ENCODE measurements at regions not wholly inside any gene's neighbourhood (a gene's known extent, or its start where the extent isn't known, plus 50 kb on each side); places are given as distances from the start of the nearest gene placed in this dataset.

DNA sequence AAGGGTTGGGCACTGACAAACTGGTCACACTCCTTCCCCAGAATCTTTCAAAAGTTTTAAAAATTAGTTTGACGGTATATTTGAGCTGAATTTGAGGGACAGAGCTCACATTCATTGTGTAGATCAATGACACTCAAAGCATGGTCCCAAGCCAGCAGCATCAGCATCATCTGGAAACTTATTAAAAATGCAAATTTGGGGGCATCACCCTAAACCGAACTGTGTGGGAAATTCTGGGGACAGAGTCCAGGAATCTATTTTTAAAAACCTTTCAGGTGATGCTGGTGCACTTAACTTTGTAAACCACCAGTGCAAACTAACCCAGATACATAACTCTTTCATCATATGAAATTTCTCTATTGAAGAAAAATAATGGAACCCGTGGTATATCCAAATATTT is 58.1 kb upstream of the MTAP start:
- no peak overlapping the region for H3K27ac ChIP-seq (ENCODE audit: low read depth in 1 of 2, low read length in 1 of 2)
- no peaks in the 10 kb centered on the region for H3K9me3 ChIP-seq (ENCODE audit: control insufficient read depth in 2 of 2, insufficient read depth in 1 of 2, low read length in 1 of 2)
- H3K27me3 ChIP-seq (ENCODE audit: control insufficient read depth in 2 of 2, insufficient read depth in 1 of 2, low read length in 1 of 2): no peaks in the 10 kb centered on the region
- peaks cover 0 to 2% of the 10 kb centered on the region in 2 donors for H3K4me1 ChIP-seq (ENCODE audit: control insufficient read depth in 2 of 2, insufficient read depth in 2 of 2, low read length in 2 of 2)
- WGBS: 49% methylated on average over 3 of the region's 3 CpGs
- DNase-seq (ENCODE audit: low read depth in 6 of 9, low spot score in 9 of 9): no peak
- no peaks in the 10 kb centered on the region for H3K36me3 ChIP-seq (ENCODE audit: control insufficient read depth in 2 of 2, insufficient read depth in 2 of 2, low read length in 1 of 2)
- H3K4me3 ChIP-seq (ENCODE audit: low read length in 2 of 2): no peak overlapping the region

DNA sequence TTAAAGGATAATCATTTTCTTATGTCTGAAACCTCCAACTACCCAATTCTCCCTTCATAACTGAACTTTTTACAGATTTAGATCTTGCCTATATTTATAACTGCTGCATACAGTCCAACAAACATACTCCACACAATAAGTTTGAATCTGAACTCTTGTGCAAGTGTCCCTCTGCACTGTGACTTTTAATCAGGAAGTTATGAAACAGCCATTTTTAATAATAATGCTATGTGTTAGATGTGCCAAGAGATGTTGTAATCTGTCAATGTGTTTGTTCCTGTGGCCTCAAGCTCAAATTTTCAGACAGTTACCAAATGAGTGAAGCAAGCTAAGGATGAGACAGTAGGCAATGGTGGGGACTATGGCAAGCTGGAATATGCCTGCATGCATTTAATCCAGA is 57.6 kb upstream of the MTAP start:
- DNase-seq (ENCODE audit: low read depth in 6 of 9, low spot score in 9 of 9): no peak
- no peaks in the 10 kb centered on the region for H3K9me3 ChIP-seq (ENCODE audit: control insufficient read depth in 2 of 2, insufficient read depth in 1 of 2, low read length in 1 of 2)
- H3K27me3 ChIP-seq (ENCODE audit: control insufficient read depth in 2 of 2, insufficient read depth in 1 of 2, low read length in 1 of 2): no peaks in the 10 kb centered on the region
- H3K4me1 ChIP-seq (ENCODE audit: control insufficient read depth in 2 of 2, insufficient read depth in 2 of 2, low read length in 2 of 2): peaks cover 0 to 2% of the 10 kb centered on the region in 2 donors
- no peaks in the 10 kb centered on the region for H3K36me3 ChIP-seq (ENCODE audit: control insufficient read depth in 2 of 2, insufficient read depth in 2 of 2, low read length in 1 of 2)
- no peak overlapping the region for H3K27ac ChIP-seq (ENCODE audit: low read depth in 1 of 2, low read length in 1 of 2)
- no peak overlapping the region for H3K4me3 ChIP-seq (ENCODE audit: low read length in 2 of 2)

DNA sequence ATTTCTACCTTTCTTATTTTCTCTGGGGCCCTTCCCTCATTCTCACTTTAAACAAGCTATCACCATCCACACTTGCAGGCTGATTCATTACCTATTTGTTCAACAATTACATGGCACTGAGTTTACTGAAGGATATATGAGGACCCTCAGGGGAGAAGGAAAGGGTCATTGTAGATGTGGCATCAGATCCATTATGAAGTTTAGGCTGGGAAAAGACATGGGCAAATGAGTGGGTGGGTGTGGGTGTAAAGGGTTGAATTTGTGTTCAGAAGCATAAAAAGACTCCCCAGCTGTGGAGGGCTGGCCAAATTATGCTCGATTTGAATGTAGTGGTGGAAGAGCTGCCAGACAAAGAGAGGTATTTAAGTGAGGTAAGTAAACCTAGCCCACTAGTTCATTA is 55.9 kb upstream of the MTAP start:
- no peak for DNase-seq (ENCODE audit: low read depth in 6 of 9, low spot score in 9 of 9)
- 55% methylated on average over 1 of the region's 1 CpG for WGBS
- no peaks in the 10 kb centered on the region for H3K4me1 ChIP-seq (ENCODE audit: control insufficient read depth in 2 of 2, insufficient read depth in 2 of 2, low read length in 2 of 2)
- H3K4me3 ChIP-seq (ENCODE audit: low read length in 2 of 2): no peak overlapping the region
- H3K27me3 ChIP-seq (ENCODE audit: control insufficient read depth in 2 of 2, insufficient read depth in 1 of 2, low read length in 1 of 2): no peaks in the 10 kb centered on the region
- H3K9me3 ChIP-seq (ENCODE audit: control insufficient read depth in 2 of 2, insufficient read depth in 1 of 2, low read length in 1 of 2): no peaks in the 10 kb centered on the region
- H3K27ac ChIP-seq (ENCODE audit: low read depth in 1 of 2, low read length in 1 of 2): no peak overlapping the region
- H3K36me3 ChIP-seq (ENCODE audit: control insufficient read depth in 2 of 2, insufficient read depth in 2 of 2, low read length in 1 of 2): no peaks in the 10 kb centered on the region

DNA sequence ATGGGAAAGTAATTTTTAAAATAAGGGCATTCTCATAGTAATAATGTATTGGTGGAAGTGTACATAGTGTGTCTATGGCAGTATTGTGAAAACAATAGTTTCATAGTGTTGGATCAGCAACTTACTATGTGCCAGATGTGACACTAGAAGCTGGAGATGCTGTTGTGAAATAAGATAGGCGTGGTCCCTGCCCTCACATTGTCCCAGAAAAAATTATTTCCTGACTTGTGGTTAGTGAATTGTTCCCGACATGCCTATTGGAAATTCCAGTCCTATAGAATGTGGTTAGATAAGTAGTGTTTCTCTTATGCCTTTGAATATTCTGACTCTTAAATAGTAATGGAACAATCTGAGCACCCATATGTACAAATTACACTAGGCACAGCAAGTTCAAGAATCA is 55.3 kb upstream of the MTAP start:
- Histone ChIP-seq H3K4me1 (ENCODE audit: control insufficient read depth in 2 of 2, insufficient read depth in 2 of 2, low read length in 2 of 2) (no peaks in the 10 kb centered on the region), H3K27ac (ENCODE audit: low read depth in 1 of 2, low read length in 1 of 2) (no peak overlapping the region), H3K4me3 (ENCODE audit: low read length in 2 of 2) (no peak overlapping the region), H3K9me3 (ENCODE audit: control insufficient read depth in 2 of 2, insufficient read depth in 1 of 2, low read length in 1 of 2) (no peaks in the 10 kb centered on the region), H3K36me3 (ENCODE audit: control insufficient read depth in 2 of 2, insufficient read depth in 2 of 2, low read length in 1 of 2) (no peaks in the 10 kb centered on the region), H3K27me3 (ENCODE audit: control insufficient read depth in 2 of 2, insufficient read depth in 1 of 2, low read length in 1 of 2) (no peaks in the 10 kb centered on the region)
- no peak for DNase-seq (ENCODE audit: low read depth in 6 of 9, low spot score in 9 of 9)
- 42% methylated on average over 2 of the region's 2 CpGs for WGBS

DNA sequence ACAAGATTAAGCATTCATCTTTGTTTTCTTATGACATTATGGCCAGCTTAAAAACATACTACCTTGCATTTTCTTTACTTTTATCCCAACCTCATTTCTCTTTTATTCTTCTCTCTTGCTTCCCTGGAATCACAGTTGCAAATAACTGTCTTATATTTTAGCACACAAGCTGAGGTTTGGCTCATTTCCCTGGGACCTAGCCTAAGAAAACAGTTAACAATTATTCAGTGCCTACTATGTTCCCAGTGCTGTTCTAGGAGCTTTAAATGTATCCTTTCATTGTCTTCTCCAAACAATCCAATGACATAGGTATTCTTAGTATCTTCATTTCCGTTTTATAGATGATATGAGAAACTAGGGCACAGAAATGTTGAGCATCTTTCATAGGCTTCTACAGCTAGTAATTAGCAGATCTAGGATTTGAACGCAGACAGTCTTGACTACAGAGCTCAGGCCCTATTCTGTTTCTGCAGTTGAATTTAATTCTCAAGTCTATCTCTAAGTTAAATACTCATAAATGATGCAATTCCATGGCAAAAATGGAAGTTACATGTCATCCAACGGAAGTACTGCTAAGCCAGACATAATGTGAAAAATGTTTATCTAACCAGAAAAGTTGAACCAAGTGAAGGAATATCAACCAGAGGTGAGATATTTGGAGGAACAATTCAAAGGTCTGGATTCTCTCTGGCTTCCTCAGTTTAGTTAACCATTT is 52.3 kb upstream of the MTAP start:
- WGBS: 61% methylated on average over 3 of the region's 3 CpGs
- no peak for DNase-seq (ENCODE audit: low read depth in 6 of 9, low spot score in 9 of 9)

DNA sequence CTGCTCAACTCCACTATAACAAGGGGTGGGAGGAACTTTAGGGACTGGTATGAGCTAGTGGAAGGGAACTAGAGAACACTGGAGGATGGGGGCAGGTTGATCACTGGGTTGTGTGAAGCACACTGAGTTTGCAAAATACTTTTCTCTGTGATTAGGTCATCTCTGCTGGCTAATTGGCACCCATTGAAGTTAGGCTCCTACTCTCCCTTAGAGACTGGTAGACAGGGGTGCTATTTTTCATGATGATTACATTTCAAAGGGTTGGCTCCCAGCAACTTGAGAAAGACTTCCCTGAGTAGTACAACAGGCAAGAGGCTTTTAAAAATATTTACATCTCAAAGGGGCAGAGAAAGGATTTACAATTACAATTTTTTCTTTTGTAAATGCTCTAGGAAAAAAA is 50.4 kb upstream of the MTAP start:
- Histone ChIP-seq H3K4me3 (ENCODE audit: low read length in 2 of 2) (no peak overlapping the region), H3K36me3 (ENCODE audit: control insufficient read depth in 2 of 2, insufficient read depth in 2 of 2, low read length in 1 of 2) (no peaks in the 10 kb centered on the region), H3K27ac (ENCODE audit: low read depth in 1 of 2, low read length in 1 of 2) (no peak overlapping the region), H3K9me3 (ENCODE audit: control insufficient read depth in 2 of 2, insufficient read depth in 1 of 2, low read length in 1 of 2) (no peaks in the 10 kb centered on the region), H3K27me3 (ENCODE audit: control insufficient read depth in 2 of 2, insufficient read depth in 1 of 2, low read length in 1 of 2) (no peaks in the 10 kb centered on the region), H3K4me1 (ENCODE audit: control insufficient read depth in 2 of 2, insufficient read depth in 2 of 2, low read length in 2 of 2) (no peaks in the 10 kb centered on the region)
- no peak for DNase-seq (ENCODE audit: low read depth in 6 of 9, low spot score in 9 of 9)

More for the DNA sequence above, 52.3 kb upstream of the MTAP start:
- Histone ChIP-seq H3K27ac (ENCODE audit: low read depth in 1 of 2, low read length in 1 of 2) (no peak overlapping the region), H3K27me3 (ENCODE audit: control insufficient read depth in 2 of 2, insufficient read depth in 1 of 2, low read length in 1 of 2) (no peaks in the 10 kb centered on the region), H3K9me3 (ENCODE audit: control insufficient read depth in 2 of 2, insufficient read depth in 1 of 2, low read length in 1 of 2) (no peaks in the 10 kb centered on the region), H3K4me1 (ENCODE audit: control insufficient read depth in 2 of 2, insufficient read depth in 2 of 2, low read length in 2 of 2) (no peaks in the 10 kb centered on the region), H3K36me3 (ENCODE audit: control insufficient read depth in 2 of 2, insufficient read depth in 2 of 2, low read length in 1 of 2) (no peaks in the 10 kb centered on the region), H3K4me3 (ENCODE audit: low read length in 2 of 2) (no peak overlapping the region)

All from thymus (tissue), 11 donors.